Adrenal gland (tissue), 9 donors: ENCODE measurements at regions not wholly inside any gene's neighbourhood (a gene's known extent, or its start where the extent isn't known, plus 50 kb on each side); places are given as distances from the start of the nearest gene placed in this dataset.

ENCODE experiments used
- DNase-seq, 7 donors: peaks; one replicate each; pipeline ENCODE4 v3.0.0-alpha.2; 2019 to 2020
- H3K27ac ChIP-seq, 5 donors: fragments of 200-600 bp; sonication (generic) in 4 of 5; 1 replicate in 3 of 5; 2 replicates in 2 of 5; pipeline versions ENCODE4 v1.5.1 to v1.8.0; 2016 to 2020; ENCODE audit warnings: mild to moderate bottlenecking in 1 of 5
- H3K27me3 ChIP-seq: fragments of 200-600 bp; 2 replicates; pipeline ENCODE4 v1.8.0; 2021
- H3K36me3 ChIP-seq, 2 donors: fragments of 200-600 bp; replicated peaks in 1 of 2; 1 replicate in 1 of 2; 2 replicates in 1 of 2; pipeline versions ENCODE4 v1.5.1 to v1.8.0; 2018 to 2022
- H3K4me1 ChIP-seq, 2 donors: fragments of 200-600 bp; replicated peaks in 1 of 2; 1 replicate in 1 of 2; 2 replicates in 1 of 2; pipeline versions ENCODE4 v1.5.1 to v1.8.0; 2018 to 2021
- H3K4me3 ChIP-seq, 4 donors: fragments of 200-600 bp; sonication (generic) in 3 of 4; one replicate each; pipeline ENCODE4 v1.5.1; 2016 to 2018
- H3K9me3 ChIP-seq, 3 donors: fragments of 200-600 bp; sonication (generic) in 1 of 3; replicated peaks in 1 of 3; 1 replicate in 2 of 3; 2 replicates in 1 of 3; pipeline versions ENCODE4 v1.5.1 to v1.8.0; 2016 to 2021
- POLR2A ChIP-seq, 2 donors: fragments of 450-650 bp; IDR thresholded peaks; one replicate each; pipeline ENCODE4 v1.6.1; 2017; ENCODE audit warnings: antibody characterized with exemption in 2 of 2, mild to moderate bottlenecking in 2 of 2, moderate library complexity in 1 of 2
- WGBS, 4 donors: extraction: QIAGEN DNeasy Blood & Tissue Kit in 2 of 4; methylation state at CpG; one replicate each; pipeline versions ENCODE4 v1.1.5 to v1.1.7; 2013 to 2017; 5-methylcytosine and 5-hydroxymethylcytosine counted together
- intact Hi-C, 2 donors: fragments of 100-400 bp; cut with DNase I; formaldehyde crosslinking; loops; one replicate each; pipeline versions ENCODE4 v1.14.1 to v1.15.0; 2022 to 2023
- TF ChIP-seq, protein P1 (sequence below), 6 experiments: fragments of 450-650 bp in 4 of 6; fragments of 200-600 bp in 2 of 6; sonication (generic) in 1 of 6; IDR thresholded peaks; 1 replicate in 5 of 6; 2 replicates in 1 of 6; pipeline versions ENCODE4 v1.5.1 to v1.8.0; 2016 to 2021; ENCODE audit warnings: antibody characterized with exemption in 6 of 6, mild to moderate bottlenecking in 2 of 6, moderate library complexity in 1 of 6
- donor health status: healthy with polysubstance abuse.
- donor health status: Bipolar disorder and iron deficiency.
- donor health status: DM: yes; HTN: yes; CAD: no.
- donor health status: DM: no; HTN: no; CAD: no.
- donor health status: DM: no; HTN: no; CAD: no.

DNA sequence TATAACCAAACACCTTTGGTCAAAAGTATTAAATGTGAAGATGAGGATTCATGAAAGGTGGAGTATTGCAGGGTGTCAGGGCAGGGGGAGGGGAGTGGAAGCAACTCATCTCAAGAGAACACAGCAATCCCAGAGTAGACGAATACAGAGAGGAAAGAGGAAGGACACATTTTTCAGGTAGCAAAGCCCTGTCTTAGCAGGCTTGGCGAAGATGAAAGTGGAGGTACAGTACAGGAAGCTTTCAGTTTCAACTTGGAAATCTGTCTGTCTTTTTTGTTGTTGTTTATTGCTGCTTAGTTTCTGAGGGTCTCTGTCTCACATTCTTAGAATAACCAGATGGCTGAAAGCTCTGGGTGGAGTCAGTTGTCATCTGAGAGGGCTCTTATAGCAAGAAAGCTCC, 80.8 kb upstream of the GPR149 start:
- WGBS, 4 donors = 67 to 71% (median 67%) methylated on average over 2 of the region's 2 CpGs

DNA sequence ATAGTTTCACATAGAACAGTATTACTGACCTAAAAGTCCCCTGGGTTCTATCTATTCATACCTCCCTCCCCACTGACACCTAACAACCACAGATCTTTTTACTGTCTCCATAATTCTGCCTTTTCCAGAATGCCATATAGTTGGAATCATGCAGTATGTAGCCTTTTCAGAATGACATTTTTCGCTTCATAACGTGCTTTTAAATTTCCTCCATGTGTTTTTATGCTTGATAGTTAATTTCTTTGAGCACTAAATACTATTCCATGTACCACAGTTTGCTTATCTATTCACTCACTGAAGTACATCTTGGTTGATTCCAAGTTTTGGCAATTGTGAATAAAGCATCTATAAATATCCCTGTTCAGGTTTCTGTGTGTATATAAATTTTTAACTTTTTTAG, 77.7 kb upstream of the GPR149 start:
- Histone ChIP-seq H3K27ac (no peak overlapping the region), H3K9me3 (no peaks in the 10 kb centered on the region), H3K27me3 (no peaks in the 10 kb centered on the region), H3K4me3 (no peak overlapping the region), H3K36me3 (no peaks in the 10 kb centered on the region), H3K4me1 (no peaks in the 10 kb centered on the region)
- TF ChIP-seq, protein P1, sequence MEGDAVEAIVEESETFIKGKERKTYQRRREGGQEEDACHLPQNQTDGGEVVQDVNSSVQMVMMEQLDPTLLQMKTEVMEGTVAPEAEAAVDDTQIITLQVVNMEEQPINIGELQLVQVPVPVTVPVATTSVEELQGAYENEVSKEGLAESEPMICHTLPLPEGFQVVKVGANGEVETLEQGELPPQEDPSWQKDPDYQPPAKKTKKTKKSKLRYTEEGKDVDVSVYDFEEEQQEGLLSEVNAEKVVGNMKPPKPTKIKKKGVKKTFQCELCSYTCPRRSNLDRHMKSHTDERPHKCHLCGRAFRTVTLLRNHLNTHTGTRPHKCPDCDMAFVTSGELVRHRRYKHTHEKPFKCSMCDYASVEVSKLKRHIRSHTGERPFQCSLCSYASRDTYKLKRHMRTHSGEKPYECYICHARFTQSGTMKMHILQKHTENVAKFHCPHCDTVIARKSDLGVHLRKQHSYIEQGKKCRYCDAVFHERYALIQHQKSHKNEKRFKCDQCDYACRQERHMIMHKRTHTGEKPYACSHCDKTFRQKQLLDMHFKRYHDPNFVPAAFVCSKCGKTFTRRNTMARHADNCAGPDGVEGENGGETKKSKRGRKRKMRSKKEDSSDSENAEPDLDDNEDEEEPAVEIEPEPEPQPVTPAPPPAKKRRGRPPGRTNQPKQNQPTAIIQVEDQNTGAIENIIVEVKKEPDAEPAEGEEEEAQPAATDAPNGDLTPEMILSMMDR (IDR thresholded peaks at IDR 0.05) = no peak
- TF ChIP-seq POLR2A (IDR thresholded peaks at IDR 0.05) = no peak
- DNase-seq = no peak
- intact Hi-C loops = no loop called here
- WGBS, 4 donors = 85 to 89% (median 85%) methylated on average over 2 of the region's 2 CpGs

More for the DNA sequence above, 80.8 kb upstream of the GPR149 start:
- Histone ChIP-seq H3K36me3 (no peaks in the 10 kb centered on the region), H3K4me1 (no peaks in the 10 kb centered on the region), H3K27ac (no peak overlapping the region), H3K9me3 (no peaks in the 10 kb centered on the region), H3K27me3 (no peaks in the 10 kb centered on the region), H3K4me3 (no peak overlapping the region)
- no peak for DNase-seq
- intact Hi-C loops = no loop called here
- TF ChIP-seq, protein P1 (IDR thresholded peaks at IDR 0.05) = no peak
- TF ChIP-seq POLR2A (IDR thresholded peaks at IDR 0.05) = no peak

GRCh38 chr3:154496978-154497377, 67.0 kb upstream of the GPR149 start:
- intact Hi-C loops = no loop called here
- Histone ChIP-seq H3K27me3 (no peaks in the 10 kb centered on the region), H3K27ac (no peak overlapping the region), H3K4me1 (no peaks in the 10 kb centered on the region), H3K4me3 (no peak overlapping the region), H3K9me3 (no peaks in the 10 kb centered on the region), H3K36me3 (no peaks in the 10 kb centered on the region)
- no peak for TF ChIP-seq POLR2A (IDR thresholded peaks at IDR 0.05)
- TF ChIP-seq, protein P1 (IDR thresholded peaks at IDR 0.05) = no peak
- 21 to 38% (median 31%) methylated on average over 2 of the region's 2 CpGs for WGBS, 4 donors
- no peak for DNase-seq

DNA sequence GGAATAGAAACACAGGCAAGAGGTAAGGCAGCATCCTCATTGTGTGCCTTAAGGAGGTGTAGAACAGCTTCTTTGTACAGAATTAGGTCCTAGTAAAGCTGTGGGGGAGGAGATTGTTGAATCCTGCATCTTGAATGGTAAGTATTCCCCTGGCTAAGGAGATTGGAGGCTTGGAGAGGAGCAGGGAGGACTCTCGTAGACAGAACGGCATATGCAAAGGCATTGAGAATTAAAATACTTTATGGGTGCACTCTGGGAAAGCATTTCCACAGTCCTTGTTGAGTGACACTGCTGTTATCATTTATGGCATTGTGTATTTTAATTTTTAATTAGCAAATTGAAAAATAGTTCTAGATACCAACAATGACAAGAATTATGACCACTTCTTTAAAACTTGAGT, 66.5 kb upstream of the GPR149 start:
- Histone ChIP-seq H3K4me1 (no peaks in the 10 kb centered on the region), H3K27ac (no peak overlapping the region), H3K36me3 (no peaks in the 10 kb centered on the region), H3K9me3 (no peaks in the 10 kb centered on the region), H3K27me3 (no peaks in the 10 kb centered on the region), H3K4me3 (no peak overlapping the region)
- 77 to 90% (median 84%) methylated on average over 2 of the region's 2 CpGs for WGBS, 4 donors
- intact Hi-C loops = no loop called here
- no peak for DNase-seq
- TF ChIP-seq, protein P1 (IDR thresholded peaks at IDR 0.05) = no peak
- no peak for TF ChIP-seq POLR2A (IDR thresholded peaks at IDR 0.05)
